Activated naive CD4-positive, alpha-beta T cell treated with anti-CD3 and anti-CD28 coated beads, Interleukin-2, amount 50 U/mL, for 16 hours (primary cell): ENCODE measurements at regions not wholly inside any gene's neighbourhood (a gene's known extent, or its start where the extent isn't known, plus 50 kb on each side); places are given as distances from the start of the nearest gene placed in this dataset.

ENCODE experiments used
- DNase-seq: peaks from one replicate; pipeline ENCODE4 v3.0.0-alpha.2; 2020

DNA sequence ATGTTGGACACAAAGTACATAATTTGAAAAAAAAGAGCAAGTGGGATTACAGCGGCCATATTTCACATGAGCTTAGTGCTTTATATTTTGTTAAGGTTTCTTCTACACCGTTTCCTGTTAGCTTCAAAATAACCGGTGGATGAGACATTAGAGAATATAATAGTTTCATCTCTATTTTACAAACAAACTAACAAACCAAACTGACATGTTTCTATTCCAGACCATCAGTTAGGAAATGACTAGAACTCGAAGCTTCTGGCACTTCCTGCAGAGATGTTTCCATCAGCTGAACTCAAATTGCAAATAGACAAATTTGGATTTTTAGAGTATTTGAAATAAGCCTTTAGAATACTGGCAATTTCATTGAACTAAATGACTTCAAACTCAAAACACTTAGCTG is 86.5 kb downstream of the MTRR start:
- no peak for DNase-seq

DNA sequence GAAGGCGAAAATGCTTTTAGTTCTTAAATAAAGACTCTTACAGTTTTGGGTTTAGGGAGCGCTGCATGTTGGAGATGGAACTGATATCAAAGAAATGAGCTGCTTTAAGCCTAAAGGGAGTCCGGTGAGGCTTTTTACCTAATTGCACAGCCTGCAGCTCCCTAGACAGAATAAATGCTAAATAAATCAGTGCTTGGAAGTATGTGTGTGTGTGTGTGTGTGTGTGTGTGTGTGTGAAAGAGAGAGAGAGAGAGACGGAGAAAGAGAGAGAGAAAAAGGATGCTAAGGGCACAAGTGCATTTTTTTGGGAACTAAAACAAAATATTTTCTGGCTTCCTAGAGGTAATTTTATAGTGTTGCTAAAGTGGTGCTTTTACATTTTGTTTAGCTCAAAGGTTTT is 88.4 kb downstream of the MTRR start:
- no peak for DNase-seq

DNA sequence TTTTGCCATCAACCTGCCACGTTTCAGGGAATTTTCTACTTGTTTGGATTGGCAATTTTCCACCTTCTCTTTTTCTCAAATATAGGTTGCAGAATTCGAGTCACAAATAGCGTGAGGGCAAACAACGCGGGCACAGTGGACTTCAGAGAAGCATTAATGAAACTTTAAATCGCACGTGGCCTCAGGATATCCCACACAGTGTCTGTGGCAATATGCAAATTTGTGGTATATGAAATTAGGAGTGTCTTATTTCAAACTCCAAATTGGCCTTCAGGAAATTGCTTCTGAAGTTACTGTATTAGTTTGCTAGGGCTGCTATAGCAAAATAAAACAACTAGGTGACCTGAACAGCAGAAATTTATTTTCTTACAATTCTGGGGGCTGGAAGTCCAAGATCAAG is 91.2 kb downstream of the MTRR start:
- DNase-seq, result no peak

DNA sequence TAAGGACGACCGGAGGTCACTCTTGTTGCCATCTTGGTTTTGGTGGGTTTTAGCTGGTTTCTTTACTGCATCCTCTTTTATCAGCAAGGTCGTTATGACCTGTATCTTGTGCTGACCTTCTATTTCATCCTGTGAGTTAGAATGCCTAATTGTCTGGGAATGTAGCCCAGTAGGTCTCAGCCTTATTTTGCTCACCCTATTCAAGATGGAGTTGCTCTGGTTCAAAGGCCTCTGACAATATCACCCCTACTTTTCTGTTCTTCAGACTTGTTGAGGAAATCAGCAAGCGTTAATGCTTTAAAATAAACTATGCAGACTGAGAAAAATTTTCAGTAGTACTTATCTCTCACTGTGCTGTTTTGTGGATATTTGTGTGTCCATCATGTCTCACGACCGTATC is 92.6 kb downstream of the MTRR start:
- no peak for DNase-seq

DNA sequence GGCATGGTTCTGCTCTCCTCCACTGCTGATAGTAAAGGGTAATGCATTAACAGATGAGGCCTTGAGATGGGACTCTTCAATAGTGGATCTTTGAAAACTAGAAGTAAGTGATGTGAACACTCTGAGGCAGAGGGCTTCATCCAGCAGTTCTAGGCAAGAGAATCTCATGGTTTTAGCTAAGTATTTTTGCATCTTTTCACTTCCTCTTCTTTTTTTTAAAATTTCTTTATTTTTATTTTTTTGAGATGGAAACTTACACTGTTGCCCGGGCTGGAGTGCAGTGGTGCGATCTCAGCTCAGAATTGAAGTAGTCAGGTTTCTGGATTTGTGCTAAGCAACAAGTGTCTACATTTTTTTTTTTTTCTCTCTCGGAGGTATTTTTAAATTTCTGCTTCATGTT is 101.9 kb downstream of the MTRR start:
- no peak for DNase-seq

DNA sequence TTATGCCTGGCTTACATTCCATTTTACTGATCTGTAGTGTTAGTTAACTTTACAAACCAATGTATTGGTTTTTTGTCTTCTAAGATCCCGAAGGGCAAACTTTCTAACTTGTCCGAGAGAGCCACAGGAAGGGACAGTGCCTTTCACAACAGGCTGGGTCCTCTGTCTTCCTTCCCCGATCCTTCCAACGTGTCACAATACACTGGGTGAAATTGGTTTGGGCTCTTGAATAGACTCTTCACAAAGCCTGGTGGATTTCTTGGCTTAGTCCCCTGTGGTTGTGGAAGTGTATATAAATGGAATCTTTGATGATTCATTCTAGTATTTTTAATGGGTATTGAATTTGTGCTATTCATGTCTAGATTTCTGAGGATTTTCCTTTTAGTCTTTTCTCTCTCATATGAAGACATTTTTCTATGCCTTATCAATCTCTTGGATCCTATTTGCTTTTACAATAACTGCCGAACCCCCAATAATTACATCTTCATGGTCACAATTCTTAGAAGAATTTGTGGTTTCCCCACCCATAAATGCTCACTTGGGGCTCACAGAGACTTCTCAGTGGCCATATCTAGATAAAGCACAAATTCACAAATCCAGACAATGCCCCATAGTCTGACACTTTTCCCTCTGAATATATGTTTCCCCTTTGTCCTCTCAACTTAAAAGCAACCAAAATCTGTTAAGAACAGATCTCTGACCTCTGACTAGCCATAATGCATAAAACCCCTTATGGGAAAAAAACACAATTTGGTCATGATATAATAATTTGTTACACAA is 107.7 kb downstream of the MTRR start:
- no peak for DNase-seq

DNA sequence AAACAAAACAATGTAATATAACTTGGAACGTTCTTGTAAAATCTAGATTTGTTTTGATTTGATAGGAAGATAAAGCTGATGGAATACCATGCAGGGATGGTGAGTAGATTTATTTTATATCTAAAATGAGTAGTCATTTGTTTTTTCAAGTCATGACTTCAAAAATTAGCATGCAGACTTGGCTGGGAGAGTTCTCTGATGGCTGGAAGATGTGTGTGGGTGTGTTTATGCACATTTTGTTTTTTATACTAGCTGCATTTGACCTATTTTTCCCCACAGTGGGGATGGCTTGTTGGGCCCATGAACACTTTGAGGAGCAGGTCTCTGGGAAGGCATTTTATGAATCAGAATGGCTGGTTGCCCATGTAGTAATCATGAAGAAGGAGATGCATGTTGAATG is 109.2 kb downstream of the MTRR start:
- no peak for DNase-seq

DNA sequence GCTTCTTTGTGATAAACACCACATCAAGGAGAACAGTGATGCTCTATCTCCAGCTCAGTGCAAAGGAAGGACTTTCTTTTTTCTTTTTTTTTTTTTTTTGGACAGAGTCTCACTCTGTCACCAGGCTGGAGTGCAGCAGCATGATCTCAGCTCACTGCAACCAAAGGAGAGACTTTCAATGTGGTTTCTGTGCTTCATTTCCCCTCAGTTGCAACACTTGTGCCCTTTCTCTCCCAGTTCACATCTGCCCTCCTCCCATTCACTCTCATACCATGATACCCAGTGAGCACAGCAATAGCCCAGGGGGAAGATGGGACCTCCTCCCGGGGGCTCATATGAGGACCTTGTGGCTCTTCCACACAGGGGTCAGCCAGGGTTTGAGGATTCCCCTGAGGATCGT is 110.0 kb downstream of the MTRR start:
- no peak for DNase-seq

DNA sequence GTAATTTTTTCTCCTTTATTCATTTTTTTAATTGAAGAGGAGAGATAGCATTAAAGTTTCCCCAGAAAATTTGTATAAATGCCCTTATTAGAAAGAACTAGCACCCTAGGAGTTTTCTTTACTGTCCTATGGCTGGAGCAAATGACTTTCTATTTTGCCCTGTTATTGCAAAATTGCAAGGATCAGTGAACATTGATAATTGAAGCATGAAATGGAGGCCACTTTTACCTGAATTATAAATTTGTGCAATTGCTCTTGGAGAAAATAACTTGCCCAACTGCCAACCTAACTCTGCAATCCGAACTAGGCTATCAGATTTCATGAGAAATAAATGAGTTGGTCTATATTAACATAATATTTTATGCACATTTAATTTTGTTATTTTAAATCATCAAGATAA is 111.9 kb downstream of the MTRR start:
- no peak for DNase-seq

DNA sequence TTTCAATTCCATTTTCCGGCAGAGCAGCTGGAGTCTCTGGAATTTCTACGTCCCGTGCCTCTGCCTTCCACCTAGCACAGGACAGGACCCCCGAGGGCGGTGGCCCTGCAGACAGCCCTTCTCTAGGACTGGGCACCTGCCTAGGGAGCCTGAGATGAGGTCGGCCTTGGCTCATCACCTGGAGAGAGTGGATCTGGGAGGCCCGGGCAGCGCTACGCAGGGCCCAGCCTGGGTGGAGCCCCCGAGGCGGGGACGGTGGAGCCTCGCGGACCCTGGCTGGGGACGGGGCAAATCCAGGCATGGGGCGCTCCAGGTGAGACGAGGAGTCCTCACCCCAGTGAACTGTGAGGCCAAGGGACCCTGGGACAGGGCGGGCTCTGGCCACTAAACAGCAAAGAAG is 114.5 kb downstream of the MTRR start:
- DNase-seq, result no peak

DNA sequence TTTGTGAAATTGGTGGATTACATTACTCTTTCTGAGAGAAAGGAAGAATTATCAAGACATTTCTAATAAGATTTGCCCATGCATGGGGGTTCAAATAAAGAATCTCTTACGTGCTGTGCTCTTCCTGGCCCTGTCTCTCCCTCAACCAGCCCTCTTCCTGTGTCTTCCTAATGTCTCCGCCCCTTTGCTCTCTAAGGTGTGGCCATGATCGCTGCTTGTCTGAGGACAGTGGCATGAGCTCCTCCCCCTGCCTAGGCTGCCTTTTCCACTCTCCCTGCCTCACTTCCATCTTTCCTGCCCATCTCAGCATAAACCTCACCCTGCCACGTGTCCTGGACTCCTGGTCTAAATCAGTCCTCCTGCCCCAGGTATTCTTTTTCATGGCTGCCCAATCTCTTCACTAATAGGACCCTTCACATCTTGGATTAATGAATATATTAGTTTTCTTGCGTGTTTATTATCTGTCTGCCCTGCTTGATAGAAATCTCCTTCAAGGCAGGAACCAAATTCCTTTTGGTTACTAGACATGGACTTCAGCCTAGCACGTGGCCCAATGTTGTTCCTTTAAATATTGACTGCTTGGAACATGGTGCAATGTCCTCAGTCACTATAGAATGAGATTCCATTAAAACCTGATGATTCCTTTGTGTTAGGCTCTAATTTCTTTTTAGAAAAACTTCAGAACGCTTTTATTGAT is 122.3 kb downstream of the MTRR start:
- DNase-seq, result no peak

DNA sequence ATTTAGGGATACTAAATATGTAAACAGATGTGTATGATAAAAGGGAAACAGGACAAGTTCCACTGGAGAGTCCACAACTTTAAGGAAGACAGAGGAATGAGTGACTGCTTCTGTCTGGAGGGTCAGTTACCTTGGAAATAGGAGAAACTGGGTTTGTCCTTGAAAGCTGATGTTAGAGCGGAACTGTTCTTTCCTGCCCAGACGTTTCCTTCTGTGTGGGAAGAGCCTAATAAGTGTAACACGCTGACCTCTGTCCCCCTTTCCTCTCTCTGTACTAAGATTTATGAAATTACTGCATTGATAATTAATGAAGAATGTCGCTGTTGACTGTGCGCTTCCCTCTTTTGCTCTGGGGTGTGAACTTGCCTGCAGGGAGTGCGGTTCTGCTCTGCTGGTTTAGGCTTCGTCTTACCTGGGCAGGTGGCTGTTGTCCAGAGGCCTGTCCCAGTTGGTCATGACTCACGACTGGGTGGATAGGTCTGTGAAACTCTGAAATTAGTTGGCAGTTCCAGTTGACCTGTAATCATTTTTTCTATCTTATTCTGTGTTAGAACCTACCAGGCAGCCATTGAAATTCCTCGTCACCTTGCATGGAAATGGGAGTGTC is 126.8 kb downstream of the MTRR start:
- DNase-seq, result no peak

DNA sequence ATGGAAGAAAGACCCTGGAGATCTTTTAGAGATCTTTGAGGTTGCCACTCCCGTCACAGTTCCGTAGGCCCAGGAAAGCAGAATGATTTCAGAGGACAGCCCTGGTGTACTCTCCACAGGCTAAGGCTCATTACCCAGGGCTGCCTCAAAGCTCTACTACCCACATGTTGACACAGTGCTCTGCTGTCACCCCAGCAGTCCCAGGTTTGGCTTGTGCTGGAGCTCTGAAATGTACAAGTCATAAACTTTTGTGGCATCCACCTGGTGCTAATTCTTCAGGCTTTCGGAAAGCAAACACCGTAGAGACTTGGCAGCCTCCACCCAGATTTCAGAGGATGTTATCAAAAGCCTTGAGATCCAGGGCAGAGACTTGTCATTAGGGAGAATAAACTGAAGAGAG is 136.5 kb downstream of the MTRR start:
- DNase-seq, result no peak

DNA sequence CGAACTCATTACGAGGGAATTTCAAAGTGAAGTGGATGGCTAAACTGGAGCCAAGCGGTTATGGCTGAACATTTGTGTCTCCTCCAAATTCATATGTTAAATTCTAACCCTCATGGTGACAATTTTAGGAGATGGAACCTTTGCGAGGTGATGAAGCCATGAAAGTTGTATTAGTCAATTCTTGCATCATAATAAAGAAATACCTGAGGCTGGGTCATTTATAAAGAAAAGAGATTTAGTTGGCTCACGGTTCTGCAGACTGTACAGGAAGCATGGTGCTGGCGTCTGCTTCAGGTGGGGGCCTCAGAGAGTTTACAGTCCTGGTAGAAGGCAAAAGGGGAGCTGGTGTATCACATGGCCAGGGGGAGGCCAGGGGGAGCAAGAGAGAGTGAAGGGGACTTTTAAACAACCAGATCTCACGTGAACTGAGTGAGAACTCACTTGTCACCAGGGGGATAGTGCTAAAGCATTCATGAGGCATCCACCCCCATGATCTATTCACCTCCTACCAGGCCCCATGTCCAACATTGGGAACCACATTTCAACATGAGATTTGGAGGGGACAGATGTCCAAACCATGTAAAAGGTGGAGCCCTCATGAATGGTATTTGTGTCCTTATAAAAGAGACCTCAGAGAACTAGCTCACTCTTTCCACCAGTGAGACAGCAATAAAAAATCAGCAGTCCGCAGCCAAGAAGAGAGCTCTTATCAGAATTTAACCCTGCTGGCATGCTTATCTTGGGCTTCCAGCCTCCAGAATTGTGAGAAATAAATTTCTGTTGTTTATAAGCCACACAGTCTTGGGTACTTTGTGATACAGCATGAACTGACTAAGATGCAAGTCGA is 143.4 kb downstream of the MTRR start:
- DNase-seq, result no peak

DNA sequence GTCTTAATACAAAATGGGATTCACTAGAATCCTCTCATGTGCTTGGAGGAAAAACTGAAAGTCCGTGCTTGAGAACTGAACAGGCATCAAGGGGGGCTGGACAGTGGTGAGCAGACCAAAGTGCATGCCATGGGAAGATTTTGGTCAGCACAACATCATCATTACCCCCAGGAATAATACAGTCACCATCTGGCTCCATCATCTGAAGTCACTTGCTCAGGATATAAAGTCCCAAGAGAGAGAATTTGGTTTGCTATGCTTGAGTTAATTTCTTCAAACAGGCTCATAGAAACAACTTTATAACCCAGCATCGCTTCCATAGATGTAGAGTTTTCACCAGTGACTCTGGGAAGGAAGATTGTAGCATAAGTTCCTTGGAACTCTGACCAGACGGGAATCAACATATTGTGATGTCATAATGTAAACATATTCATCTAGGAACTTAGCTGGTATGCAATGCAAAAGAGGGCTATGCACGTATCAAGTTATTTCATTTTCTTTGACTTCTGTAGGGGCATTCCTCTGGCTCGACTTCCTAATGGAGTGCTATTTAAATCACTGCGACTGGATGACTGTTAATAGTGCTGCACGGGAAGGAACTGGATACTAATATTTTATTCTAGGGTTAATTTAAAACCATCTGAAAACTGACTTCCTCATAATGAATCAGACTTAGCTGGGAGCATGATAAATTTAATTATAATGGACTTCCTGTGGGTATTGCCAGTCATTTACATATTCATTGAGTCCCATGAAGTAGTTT is 145.2 kb downstream of the MTRR start:
- no peak for DNase-seq

DNA sequence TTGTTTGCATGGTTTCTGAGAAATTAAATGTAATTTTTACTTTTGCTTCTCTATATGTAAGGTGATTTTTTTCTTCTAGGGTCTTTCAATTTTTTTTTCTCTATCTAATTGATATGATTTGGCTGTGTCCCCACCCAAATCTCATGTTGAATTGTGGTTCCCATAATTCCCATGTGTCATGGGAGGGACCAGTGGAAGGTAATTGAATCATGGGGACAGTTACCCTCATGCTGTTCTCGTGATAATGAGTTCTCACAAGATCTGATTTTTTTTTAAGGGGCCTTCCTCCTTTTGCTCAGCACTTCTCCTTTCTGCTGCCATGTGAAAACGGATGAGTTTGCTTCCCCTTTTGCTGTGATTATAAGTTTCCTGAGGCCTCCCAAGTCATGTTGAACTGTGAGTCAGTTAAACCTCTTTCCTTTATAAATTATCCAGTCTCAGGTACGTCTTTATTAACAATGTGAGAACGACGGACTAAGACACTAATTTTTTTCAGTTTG is 150.8 kb downstream of the MTRR start:
- no peak for DNase-seq

DNA sequence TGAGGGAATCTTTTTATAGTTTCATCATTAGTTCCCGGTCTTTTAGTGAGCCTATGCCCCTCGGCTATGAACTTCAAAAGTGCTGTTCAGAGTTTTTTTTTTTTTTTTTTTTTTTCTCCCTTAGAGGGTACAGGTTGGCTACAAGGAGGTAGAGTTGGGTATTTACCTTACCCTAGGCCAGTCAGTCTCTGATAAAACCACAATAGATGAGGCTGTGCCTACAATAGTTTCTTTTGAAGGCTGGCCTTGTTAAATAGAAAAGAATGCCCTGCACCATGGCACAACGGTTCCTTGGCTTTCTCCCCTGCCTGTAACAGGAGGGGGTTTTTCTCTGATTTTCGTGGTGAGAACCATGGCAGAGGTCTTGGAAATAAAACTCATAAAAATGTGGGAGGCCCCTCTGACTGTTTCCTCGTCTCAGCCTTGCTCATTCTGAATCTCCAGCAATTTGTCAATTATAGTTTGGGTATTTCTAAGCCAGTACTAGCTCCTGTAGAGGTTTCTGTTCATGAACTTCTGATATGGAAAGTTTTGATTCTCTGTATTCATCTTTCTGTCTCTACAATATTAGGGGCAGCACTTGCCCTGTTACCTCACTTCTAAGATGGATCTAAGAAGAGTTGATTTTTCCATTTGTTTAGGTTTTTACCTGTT is 152.0 kb downstream of the MTRR start:
- DNase-seq, result no peak

DNA sequence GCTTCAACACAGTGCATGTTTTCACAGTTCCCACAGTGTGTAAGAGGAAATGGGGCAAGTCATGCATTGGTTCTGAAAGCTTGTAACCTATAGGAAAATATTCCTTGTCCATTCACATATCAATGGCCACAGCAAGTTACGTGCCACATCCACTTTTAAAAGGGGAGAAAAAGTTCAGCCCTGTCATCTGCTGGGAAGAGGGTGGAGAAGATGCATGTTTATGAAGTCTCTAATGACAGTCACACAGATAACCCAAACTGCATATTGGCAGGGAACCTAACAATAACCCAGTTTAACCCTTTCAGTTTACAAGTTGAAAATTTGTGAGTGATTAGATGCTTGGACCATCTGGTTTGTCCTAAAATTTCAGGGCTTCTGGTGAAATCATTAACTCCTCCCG is 159.3 kb downstream of the MTRR start:
- DNase-seq, result no peak

DNA sequence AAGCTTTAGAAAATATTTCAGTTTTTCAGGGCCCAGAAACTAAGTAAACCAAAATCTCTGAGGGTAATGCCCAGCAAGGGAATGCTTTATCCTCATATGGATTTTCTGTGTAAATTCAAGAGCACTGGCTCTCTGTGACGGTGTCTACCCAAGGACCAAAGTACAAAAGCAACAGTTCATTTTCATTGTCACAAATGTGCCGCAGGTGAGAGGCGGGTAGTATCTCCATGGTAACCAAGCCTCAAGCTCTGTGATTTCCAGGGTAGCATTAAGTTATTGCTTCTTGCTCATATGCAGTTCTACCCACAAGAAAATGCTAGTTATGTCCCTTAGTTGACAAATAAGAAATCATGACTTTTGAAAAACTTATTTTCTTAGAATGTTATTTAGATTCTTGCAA is 164.3 kb downstream of the MTRR start:
- no peak for DNase-seq

DNA sequence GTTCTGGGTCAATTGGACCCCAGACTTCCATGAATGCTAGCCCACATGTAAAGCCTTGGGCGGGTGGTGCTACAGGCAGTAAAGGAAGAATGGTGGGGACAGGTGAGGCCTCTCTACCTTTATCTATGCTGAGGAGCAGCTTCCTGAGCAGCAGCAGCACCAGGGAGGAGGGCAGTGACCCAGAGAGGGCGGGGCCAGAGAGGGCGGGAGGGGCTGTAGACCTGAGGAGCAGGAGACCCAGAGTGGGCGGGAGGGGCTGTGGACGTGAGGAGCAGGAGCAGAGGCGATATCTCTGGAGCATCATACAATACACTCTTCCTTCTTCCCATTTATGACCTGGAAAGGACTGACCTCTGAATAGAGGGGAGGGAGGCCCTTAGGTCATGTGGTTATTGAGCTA is 165.9 kb downstream of the MTRR start:
- no peak for DNase-seq

DNA sequence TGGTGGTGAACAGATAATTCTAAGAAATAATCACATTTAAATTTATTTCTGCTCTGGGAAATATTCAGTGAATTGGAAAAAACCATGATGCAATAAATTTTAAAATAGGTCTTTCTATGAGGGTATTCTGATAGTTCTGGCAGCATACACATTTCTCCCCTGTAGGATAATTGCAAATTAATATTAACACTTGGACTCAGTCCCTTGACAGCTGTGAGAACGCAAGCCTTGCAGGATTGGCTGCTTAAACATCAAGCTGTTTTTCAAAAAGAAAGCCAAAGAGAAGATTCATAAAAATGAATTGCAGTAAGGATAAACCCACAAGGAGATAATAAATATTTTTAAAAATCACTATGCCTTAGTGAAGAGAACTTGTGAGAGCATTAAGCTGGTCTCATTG is 180.0 kb downstream of the MTRR start:
- DNase-seq, result no peak

DNA sequence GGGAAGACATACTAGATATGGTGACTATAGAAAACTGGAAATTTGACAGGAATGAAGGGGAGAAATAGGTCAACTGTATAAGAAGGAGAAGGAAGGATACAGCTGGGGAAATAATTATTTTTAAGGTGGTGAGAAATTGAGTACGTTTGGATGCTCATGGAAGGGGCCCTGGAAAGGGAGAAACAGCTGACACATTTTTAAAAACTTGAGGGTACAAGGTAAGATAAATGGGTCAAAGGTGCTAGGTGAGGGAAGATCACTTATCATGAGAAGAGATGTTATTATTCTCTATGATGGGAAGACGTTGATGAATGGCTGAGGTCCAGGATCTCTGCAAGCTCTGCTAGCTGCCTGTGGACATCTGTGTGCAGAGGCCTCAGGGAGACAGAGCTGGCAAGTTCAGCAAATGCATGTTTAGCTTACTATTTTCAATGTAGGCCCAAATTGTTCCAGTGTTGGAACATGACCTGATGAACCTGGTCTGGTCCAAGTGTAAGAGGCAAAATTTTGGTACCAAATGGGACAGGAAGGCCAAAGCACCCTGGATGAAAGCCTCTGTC is 181.7 kb downstream of the MTRR start:
- no peak for DNase-seq
